Stimulated activated CD4-positive, alpha-beta T cell treated with anti-CD3 and anti-CD28 coated beads, Interleukin-2, amount 100 ng/mL, for 24 hours (primary cell): ENCODE measurements at regions not wholly inside any gene's neighbourhood (a gene's known extent, or its start where the extent isn't known, plus 50 kb on each side); places are given as distances from the start of the nearest gene placed in this dataset.

ENCODE experiments used
- DNase-seq, 2 donors: peaks; one replicate each; pipeline ENCODE4 v3.0.0-alpha.2; 2020

- no peak for DNase-seq
Observed at GRCh38 chr16:55125818-55126385, 195.2 kb downstream of the IRX5 start.

GRCh38 chr16:55126456-55126855, 195.8 kb downstream of the IRX5 start:
- no peak for DNase-seq

DNA sequence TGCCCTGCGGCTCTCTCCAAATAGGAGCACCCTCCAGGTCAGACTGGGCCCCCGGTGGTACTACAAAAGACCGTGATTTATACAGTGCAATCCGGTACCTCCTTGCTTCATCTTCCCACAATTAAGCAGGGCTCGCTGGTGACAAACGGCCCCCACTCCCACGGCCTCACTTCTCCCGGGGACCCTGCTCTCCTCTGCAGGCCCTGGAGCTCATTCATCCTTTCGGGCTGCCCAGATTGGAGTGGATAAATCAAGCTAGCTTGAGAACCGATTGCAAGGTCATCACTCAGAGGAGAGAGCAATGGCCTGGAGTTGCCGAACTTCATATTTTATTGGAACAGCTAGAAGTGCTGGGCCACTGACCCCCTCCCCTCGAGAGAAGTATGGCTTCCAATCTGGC, 193.5 kb upstream of the IRX6 start:
- no peak for DNase-seq

DNA sequence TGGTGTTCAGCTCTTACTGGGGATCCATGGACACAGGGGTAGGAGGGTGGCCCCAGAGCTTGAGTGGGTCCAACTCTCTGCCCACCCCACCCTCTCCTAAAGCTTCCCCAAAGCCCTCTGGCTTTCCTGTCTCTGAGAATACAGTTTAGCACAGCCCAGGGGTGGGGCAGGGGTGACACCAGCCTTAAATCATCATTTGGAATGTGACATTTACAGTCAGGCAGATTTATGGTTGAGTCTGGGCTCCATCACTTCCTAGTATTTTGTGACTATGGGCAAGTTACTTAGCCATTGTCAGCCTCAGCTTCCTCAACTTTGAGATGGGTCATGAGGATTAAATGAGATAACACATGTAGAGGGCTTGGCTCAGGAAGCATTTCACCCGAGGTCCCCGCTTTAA, 193.1 kb upstream of the IRX6 start:
- DNase-seq = no peak

GRCh38 chr16:55133654-55134053, 190.3 kb upstream of the IRX6 start:
- DNase-seq = no peak

- no peak for DNase-seq
Observed at GRCh38 chr16:55136356-55137150, 187.4 kb upstream of the IRX6 start.

DNA sequence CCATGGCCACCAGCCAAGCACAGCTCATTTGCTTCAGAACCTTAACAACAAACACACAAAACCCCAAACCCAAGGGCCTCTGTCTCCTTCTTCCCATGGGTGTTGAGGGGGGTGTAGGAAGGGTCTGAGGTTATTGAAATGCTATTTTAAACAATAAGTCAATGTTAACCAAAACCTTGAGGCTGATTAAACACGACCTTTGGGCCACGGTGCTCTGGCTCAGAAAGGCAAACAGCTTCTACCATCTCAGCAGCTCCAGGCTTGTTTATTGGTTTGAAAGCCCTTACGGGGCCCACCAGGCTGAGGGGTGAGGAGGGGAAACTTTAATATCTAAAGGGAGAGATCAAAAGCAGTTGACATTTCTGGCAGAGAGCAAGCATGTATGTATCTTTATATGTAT, 185.7 kb upstream of the IRX6 start:
- DNase-seq = no peak

DNA sequence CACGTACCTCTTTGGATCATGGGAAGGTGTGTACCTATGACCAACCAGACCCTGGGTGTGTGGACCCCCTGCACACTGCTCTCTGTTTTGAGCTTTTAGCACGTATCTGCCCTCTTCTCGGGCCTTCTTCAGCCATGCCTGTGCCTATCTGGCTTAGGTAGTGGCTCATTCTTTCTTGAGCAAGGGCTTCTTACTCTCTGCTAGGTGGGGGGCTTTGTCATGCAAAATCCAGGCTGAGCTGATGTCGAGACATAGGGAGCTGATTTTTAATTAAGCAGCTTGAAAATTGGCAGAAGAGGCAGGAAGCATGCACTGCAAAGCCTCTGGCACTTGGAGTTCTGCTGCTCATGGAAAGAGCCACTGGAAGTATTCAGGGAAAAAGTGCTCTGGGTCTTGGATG, 181.6 kb upstream of the IRX6 start:
- no peak for DNase-seq

DNA sequence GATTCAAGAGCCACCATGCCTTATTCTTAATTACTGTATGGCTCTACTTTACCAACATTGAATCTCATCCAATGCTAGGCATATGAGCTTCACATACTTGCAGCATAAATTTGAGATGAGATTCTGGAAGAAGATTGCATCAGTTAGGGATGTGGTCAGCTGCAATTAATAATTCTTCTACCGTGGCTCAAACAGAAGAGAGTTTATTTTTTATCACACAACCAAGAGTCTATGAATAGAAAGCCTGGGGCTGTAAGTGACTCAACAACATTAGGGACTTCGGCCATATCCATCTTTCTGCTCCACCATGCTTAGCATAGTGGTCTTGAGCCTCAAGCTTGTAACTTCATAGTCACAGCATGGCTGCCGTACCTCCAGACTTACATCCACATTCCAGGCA, 179.4 kb upstream of the IRX6 start:
- DNase-seq = no peak

- no peak for DNase-seq
Observed at GRCh38 chr16:55145771-55146603, 178.0 kb upstream of the IRX6 start.

GRCh38 chr16:55146966-55147365, 177.0 kb upstream of the IRX6 start:
- no peak for DNase-seq

DNA sequence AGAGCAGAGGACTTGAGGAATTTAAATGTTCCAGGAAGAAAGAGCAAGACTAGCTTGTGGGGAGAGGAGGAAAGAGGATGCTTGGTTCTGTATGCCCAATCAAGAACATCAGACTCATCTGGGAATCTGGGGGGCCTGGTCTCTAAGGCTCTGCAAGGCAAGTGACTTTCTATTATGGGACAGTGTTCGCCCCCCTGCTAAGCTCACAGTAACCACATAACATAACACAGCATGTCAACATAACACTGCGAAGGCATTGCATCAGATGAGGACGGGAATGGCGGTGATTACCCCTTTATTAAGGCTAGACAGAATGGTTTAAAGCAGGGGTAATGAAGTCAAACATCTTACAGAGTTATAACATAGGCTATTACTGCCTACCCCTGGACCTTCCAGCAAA, 176.6 kb upstream of the IRX6 start:
- no peak for DNase-seq

- no peak for DNase-seq
Observed at GRCh38 chr16:55149622-55150021, 174.4 kb upstream of the IRX6 start.

DNA sequence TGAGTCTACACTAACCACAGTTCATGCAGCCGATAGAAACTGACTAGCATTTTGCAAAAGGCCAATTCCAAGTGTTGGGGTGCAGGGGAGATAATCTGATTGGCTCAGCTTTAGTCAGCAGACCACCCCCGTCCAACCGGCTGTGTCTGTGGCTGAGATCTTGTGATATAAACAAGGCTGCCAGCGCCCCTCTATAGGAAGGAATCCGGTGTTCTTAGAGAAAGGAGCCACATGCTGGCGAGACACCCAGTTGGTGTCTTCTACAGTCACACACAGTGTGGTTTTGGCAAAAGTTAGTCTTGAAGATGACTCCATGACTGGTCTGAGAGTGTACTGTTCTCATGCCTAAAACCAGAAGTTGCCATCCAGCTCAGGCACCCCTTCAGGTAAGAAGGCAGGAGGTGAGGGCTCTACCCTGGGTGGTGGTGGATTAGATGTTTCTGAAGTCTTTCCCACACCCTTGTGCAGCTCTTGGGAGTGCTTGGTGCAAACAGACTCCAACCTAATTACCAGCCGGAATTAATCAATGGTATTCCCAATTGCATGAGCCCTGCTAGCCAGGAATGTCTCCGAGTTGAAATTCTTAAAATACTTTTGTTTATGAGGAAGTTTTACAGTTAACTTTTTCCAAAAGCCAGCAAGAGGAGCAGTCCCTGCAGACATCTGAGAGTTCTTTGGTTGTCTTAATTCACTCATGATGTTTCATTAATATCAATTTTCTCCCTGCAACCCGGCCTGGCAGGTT, 172.3 kb upstream of the IRX6 start:
- DNase-seq = no peak

DNA sequence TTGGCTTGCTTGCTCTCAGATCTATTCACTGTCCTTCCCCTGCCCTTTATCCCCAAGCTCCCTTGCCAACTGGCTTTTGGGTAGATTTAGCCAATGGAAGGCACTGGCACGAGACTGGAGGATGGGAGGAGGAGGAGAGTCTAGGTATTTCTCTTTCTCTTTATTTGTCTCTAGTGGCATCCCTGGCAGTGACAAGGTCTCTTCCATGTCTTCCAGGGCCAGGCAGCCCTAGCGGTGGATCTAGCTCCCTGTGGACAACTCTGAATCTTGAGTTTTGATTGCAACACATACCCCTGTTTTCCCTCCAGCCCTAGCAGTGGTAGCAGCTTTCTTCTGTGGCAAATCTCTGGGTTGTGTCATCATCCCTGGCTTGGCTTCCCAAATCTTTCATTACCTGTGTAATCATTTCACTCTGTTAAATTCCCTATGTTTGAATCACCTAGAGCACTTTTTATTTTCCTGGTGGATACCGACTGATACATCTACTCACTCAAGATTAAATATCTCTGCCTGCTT, 171.1 kb upstream of the IRX6 start:
- no peak for DNase-seq

DNA sequence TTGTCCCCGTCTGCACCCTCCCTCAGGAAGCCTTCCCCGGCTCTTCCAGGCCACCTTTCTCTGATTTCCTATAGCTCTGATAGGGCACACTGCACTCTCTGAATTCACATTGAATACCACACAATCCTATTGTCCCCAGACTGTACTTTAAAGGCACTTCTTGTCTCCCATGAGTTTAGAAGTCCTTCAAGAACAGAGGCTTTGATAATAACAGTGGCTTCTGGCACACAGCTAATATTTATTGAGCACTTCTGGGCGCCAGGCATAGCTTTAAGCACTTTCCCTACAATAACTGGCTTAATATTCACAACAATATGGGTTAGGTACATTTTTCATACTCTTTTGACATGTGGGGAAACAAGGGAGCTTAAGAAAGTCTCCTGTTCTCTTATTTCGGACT, 169.7 kb upstream of the IRX6 start:
- no peak for DNase-seq

DNA sequence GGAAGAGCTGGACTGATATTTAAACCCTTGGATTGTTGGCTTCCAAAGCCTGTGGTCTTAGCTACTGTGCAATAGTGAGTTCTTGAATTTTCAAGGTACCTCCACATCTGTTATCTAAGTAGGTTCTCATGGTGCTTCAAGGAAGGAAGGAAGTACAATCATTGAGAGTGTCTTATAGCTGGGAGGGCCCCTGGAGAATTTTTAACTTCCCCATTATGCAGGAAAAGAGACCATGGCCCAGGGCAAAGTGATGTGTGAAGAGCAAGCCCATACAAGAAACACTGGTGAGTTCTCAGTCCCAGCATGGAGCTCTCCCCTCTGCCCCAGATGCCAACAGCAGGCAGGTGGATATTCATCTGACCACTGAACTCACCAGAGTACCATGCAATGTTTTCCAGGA, 169.0 kb upstream of the IRX6 start:
- DNase-seq = no peak

DNA sequence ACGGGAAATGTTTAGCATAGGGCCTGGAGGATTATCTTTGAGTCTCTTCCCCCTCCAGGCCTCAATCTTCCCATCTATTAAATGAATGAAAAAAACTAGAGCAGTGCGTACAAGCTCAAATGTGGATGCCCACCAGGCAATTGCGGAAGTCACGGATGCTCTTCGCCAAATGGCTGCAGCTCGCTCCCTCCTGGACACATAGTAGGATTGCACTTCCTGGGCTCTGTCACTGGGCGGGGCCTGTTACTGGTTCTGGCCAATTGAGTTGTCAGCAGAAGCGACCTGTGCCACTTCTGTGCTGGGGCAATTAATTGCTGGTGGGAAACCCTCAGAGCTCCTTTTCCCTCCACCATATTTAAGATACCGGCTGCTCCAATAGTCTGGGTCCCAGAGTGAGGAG, 168.2 kb upstream of the IRX6 start:
- DNase-seq = no peak

DNA sequence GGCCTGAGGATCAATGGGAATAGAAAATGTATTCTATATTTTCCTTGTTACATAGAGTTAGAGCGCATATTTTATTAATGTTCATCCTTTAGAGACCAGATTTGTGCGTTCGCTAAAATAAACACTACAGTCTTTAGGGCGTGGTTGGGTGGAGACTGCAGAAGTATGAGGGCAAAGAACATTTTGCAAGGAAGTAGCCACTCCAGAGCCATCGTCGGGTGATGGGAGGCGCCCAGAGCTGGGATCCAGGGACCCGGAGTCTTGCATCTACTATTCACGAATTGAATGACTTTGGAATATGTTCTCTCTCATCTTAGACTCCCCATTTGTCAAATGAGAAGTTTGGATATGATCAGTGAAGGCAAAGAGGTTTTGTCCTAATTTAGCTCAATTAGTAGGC, 154.2 kb upstream of the IRX6 start:
- DNase-seq = no peak

DNA sequence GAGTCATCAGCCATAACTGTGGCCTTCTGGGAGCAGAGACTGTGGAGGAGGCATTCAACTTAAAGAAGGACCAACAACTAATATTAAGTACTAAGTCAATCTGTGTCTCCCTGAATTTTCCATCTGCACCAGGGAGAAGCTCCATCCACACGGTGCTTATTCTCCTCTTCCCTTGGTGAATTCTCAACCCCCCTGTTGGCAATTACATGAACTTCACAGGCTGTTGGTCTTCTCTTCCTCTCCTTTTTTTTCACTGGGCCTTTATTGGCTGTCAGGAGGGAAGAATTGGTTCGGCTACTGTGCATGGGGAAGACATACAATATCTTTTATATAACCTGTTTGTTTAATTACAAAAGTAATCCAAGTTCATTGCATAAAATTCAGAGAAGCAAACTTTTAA, 152.8 kb upstream of the IRX6 start:
- DNase-seq = no peak

- DNase-seq = no peak
Observed at GRCh38 chr16:55175389-55175788, 148.6 kb upstream of the IRX6 start.

DNA sequence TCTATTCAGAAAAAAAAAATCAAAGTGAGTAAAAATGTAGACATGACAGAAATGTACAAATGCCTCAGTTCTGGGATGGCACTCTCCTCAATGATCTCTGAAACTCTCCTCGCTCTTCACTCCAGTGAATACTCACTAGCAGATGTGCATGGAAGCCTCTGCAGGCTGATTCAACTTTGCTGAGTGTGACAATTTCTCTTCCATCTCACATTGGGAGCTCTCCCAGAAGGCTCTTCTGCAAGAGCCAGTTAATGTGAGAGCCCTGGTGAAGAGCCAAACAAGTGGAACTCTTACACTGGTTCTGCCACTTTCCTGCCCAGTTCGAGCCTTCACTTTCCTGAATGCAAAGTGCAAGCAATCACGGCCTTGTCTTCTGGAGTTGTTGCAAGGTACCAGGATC, 147.1 kb upstream of the IRX6 start:
- no peak for DNase-seq

- no peak for DNase-seq
Observed at GRCh38 chr16:55179411-55179810, 144.6 kb upstream of the IRX6 start.
